Uterus (tissue), 3 donors: ENCODE measurements at regions not wholly inside any gene's neighbourhood (a gene's known extent, or its start where the extent isn't known, plus 50 kb on each side); places are given as distances from the start of the nearest gene placed in this dataset.

Source experiments
- DNase-seq, 2 donors: peaks; one replicate each; pipeline ENCODE4 v3.0.0-alpha.2; 2019 to 2020
- H3K27ac ChIP-seq, 2 donors: fragments of 200-600 bp; sonication (generic); 1 replicate in 1 of 2; 2 replicates in 1 of 2; pipeline ENCODE4 v1.5.1; 2016 to 2018
- H3K27me3 ChIP-seq, 2 donors: fragments of 200-600 bp; sonication (generic); one replicate each; pipeline ENCODE4 v1.5.1; 2018 to 2019; ENCODE audit warnings: control low read depth in 1 of 2
- H3K36me3 ChIP-seq, 2 donors: fragments of 200-600 bp; sonication (generic); one replicate each; pipeline ENCODE4 v1.5.1; 2019; ENCODE audit warnings: control low read depth in 1 of 2
- H3K4me1 ChIP-seq, 2 donors: fragments of 200-600 bp; sonication (generic); one replicate each; pipeline ENCODE4 v1.5.1; 2018 to 2019; ENCODE audit warnings: control low read depth in 1 of 2
- H3K4me3 ChIP-seq, 2 donors: fragments of 200-600 bp; sonication (generic); 1 replicate in 1 of 2; 2 replicates in 1 of 2; pipeline ENCODE4 v1.5.1; 2018 to 2019; ENCODE audit warnings: mild to moderate bottlenecking in 1 of 2
- H3K9me3 ChIP-seq, 2 donors: fragments of 200-600 bp; sonication (generic); one replicate each; pipeline ENCODE4 v1.5.1; 2019; ENCODE audit warnings: control low read depth in 1 of 2
- CTCF ChIP-seq, 4 experiments: fragments of 200-600 bp in 2 of 4; fragments of 450-650 bp in 2 of 4; sonication (generic) in 2 of 4; IDR thresholded peaks; one replicate each; pipeline ENCODE4 v1.5.1; 2016 to 2019; ENCODE audit warnings: antibody characterized with exemption in 4 of 4, mild to moderate bottlenecking in 2 of 4, moderate library complexity in 1 of 4
- POLR2A ChIP-seq, 2 donors: fragments of 450-650 bp; IDR thresholded peaks; one replicate each; pipeline ENCODE4 v1.6.1; 2016; ENCODE audit warnings: antibody characterized with exemption in 2 of 2, mild to moderate bottlenecking in 1 of 2, moderate library complexity in 1 of 2
- intact Hi-C: fragments of 100-400 bp; cut with DNase I; formaldehyde crosslinking; loops from one replicate; pipeline ENCODE4 v1.15.1; 2023; ENCODE audit warnings: low total_unique reads
- donor health status: DM: yes; HTN: yes; CAD: no.

GRCh38 chr11:82315093-82315492 lies 418.6 kb downstream of the FAM181B start:
- intact Hi-C loops: no loop called here
- peak in 1 of 2 donors; percentile 16 for DNase-seq
- Histone ChIP-seq H3K27me3 (no peaks in the 10 kb centered on the region), H3K36me3 (no peaks in the 10 kb centered on the region), H3K4me3 (no peak overlapping the region), H3K9me3 (no peaks in the 10 kb centered on the region), H3K27ac (no peak overlapping the region), H3K4me1 (no peaks in the 10 kb centered on the region)
- TF ChIP-seq CTCF (IDR thresholded peaks at IDR 0.05) (peak in 2 of 4 experiments; percentile 12 to 20), POLR2A (IDR thresholded peaks at IDR 0.05) (no peak)

GRCh38 chr11:82308979-82309378 lies 424.7 kb downstream of the FAM181B start:
- DNase-seq: no peak
- Histone ChIP-seq H3K4me1 (no peaks in the 10 kb centered on the region), H3K36me3 (no peaks in the 10 kb centered on the region), H3K9me3 (no peaks in the 10 kb centered on the region), H3K27ac (no peak overlapping the region), H3K27me3 (no peaks in the 10 kb centered on the region), H3K4me3 (no peak overlapping the region)
- TF ChIP-seq POLR2A (IDR thresholded peaks at IDR 0.05) (no peak), CTCF (IDR thresholded peaks at IDR 0.05) (no peak)
- intact Hi-C loops: no loop called here

GRCh38 chr11:82305123-82305522 lies 428.5 kb downstream of the FAM181B start:
- TF ChIP-seq POLR2A (IDR thresholded peaks at IDR 0.05) (no peak), CTCF (IDR thresholded peaks at IDR 0.05) (no peak)
- Histone ChIP-seq H3K27me3 (no peaks in the 10 kb centered on the region), H3K4me3 (no peak overlapping the region), H3K4me1 (no peaks in the 10 kb centered on the region), H3K27ac (no peak overlapping the region), H3K36me3 (no peaks in the 10 kb centered on the region), H3K9me3 (no peaks in the 10 kb centered on the region)
- DNase-seq: no peak
- intact Hi-C loops: no loop called here

GRCh38 chr11:82303671-82304070 lies 430.0 kb downstream of the FAM181B start:
- intact Hi-C loops: no loop called here
- Histone ChIP-seq H3K27ac (no peak overlapping the region), H3K36me3 (no peaks in the 10 kb centered on the region), H3K27me3 (no peaks in the 10 kb centered on the region), H3K9me3 (no peaks in the 10 kb centered on the region), H3K4me3 (no peak overlapping the region), H3K4me1 (no peaks in the 10 kb centered on the region)
- TF ChIP-seq POLR2A (IDR thresholded peaks at IDR 0.05) (no peak), CTCF (IDR thresholded peaks at IDR 0.05) (no peak)
- no peak for DNase-seq

GRCh38 chr11:82288471-82288870 lies 445.2 kb downstream of the FAM181B start:
- no peaks in the 10 kb centered on the region for H3K36me3 ChIP-seq
- H3K4me3 ChIP-seq: no peak overlapping the region
- H3K9me3 ChIP-seq: no peaks in the 10 kb centered on the region
- no peak for DNase-seq
- H3K27me3 ChIP-seq: no peaks in the 10 kb centered on the region
- no peaks in the 10 kb centered on the region for H3K4me1 ChIP-seq
- H3K27ac ChIP-seq: no peak overlapping the region
- intact Hi-C loops: no loop called here
- TF ChIP-seq POLR2A (IDR thresholded peaks at IDR 0.05): no peak
- no peak for TF ChIP-seq CTCF (IDR thresholded peaks at IDR 0.05)
